Neural crest cell (in vitro differentiated cells): ENCODE measurements at regions not wholly inside any gene's neighbourhood (a gene's known extent, or its start where the extent isn't known, plus 50 kb on each side); places are given as distances from the start of the nearest gene placed in this dataset.

Experiments used
- DNase-seq: peaks from one replicate; pipeline ENCODE4 v3.0.0; 2021; ENCODE audit warnings: low read depth, mixed read lengths, low spot score
- H3K27ac Mint-ChIP-seq: one replicate; pipeline ENCODE4 v1.8.0; 2021; ENCODE audit warnings: mild to moderate bottlenecking, mixed read lengths; ENCODE audit not compliant: unreplicated experiment
- H3K27me3 Mint-ChIP-seq: 2 replicates; pipeline ENCODE4 v1.8.0; 2021; ENCODE audit warnings: low read depth, mild to moderate bottlenecking, mixed read lengths
- H3K36me3 Mint-ChIP-seq: 2 replicates; pipeline ENCODE4 v1.8.0; 2021; ENCODE audit warnings: low read depth, mild to moderate bottlenecking, mixed read lengths
- H3K4me1 Mint-ChIP-seq: 2 replicates; pipeline ENCODE4 v1.8.0; 2021; ENCODE audit warnings: mixed read lengths
- H3K4me3 Mint-ChIP-seq: one replicate; pipeline ENCODE4 v1.8.0; 2021; ENCODE audit warnings: mild to moderate bottlenecking, mixed read lengths
- H3K9me3 Mint-ChIP-seq: 2 replicates; pipeline ENCODE4 v1.8.0; 2021; ENCODE audit warnings: mixed read lengths
- CTCF ChIP-seq: fragments of 200-600 bp; sonication (generic); conservative IDR thresholded peaks from 2 replicates; pipeline ENCODE4 v1.5.0; 2021; ENCODE audit warnings: antibody characterized with exemption, mild to moderate bottlenecking

GRCh38 chr1:29563092-29563491 lies 326.8 kb downstream of the PTPRU start:
- Mint-ChIP-seq H3K27me3 (no peaks in the 10 kb centered on the region), H3K4me3 (no peak overlapping the region), H3K9me3 (peaks cover 15% of the 10 kb centered on the region), H3K27ac (peak overlapping the region; percentile 5), H3K4me1 (no peaks in the 10 kb centered on the region), H3K36me3 (peaks cover 5% of the 10 kb centered on the region)
- DNase-seq: no peak
- no peak for TF ChIP-seq CTCF

- TF ChIP-seq CTCF: no peak
- peaks cover 12% of the 10 kb centered on the region for H3K9me3 Mint-ChIP-seq
Measured at GRCh38 chr1:29559056-29559455, 322.7 kb downstream of the PTPRU start.

GRCh38 chr1:29557701-29558600 lies 321.6 kb downstream of the PTPRU start:
- Mint-ChIP-seq H3K4me1 (no peaks in the 10 kb centered on the region), H3K27me3 (no peaks in the 10 kb centered on the region), H3K27ac (no peak overlapping the region), H3K9me3 (peaks cover 6% of the 10 kb centered on the region), H3K4me3 (no peak overlapping the region), H3K36me3 (no peaks in the 10 kb centered on the region)
- TF ChIP-seq CTCF: no peak
- no peak for DNase-seq

More at GRCh38 chr1:29559056-29559455, 322.7 kb downstream of the PTPRU start:
- Mint-ChIP-seq H3K4me3 (no peak overlapping the region), H3K27ac (no peak overlapping the region), H3K4me1 (no peaks in the 10 kb centered on the region), H3K27me3 (no peaks in the 10 kb centered on the region), H3K36me3 (peaks cover 5% of the 10 kb centered on the region)
- DNase-seq: no peak

GRCh38 chr1:29557066-29557465 lies 320.7 kb downstream of the PTPRU start:
- no peak overlapping the region for H3K4me3 Mint-ChIP-seq
- no peak for DNase-seq
- H3K9me3 Mint-ChIP-seq: no peaks in the 10 kb centered on the region
- no peak for TF ChIP-seq CTCF
- no peaks in the 10 kb centered on the region for H3K36me3 Mint-ChIP-seq
- H3K4me1 Mint-ChIP-seq: no peaks in the 10 kb centered on the region
- H3K27ac Mint-ChIP-seq: no peak overlapping the region
- H3K27me3 Mint-ChIP-seq: no peaks in the 10 kb centered on the region

GRCh38 chr1:29556657-29557056 lies 320.3 kb downstream of the PTPRU start:
- DNase-seq: no peak
- no peak for TF ChIP-seq CTCF
- H3K4me1 Mint-ChIP-seq: no peaks in the 10 kb centered on the region
- no peak overlapping the region for H3K27ac Mint-ChIP-seq
- no peaks in the 10 kb centered on the region for H3K36me3 Mint-ChIP-seq
- no peak overlapping the region for H3K4me3 Mint-ChIP-seq
- H3K9me3 Mint-ChIP-seq: no peaks in the 10 kb centered on the region
- H3K27me3 Mint-ChIP-seq: no peaks in the 10 kb centered on the region
